HG03108 (cell line): ENCODE measurements at regions not wholly inside any gene's neighbourhood (a gene's known extent, or its start where the extent isn't known, plus 50 kb on each side); places are given as distances from the start of the nearest gene placed in this dataset.
"Not testable (repeated sequence)": the region's sequence is repeated elsewhere in the genome, so short reads cannot be mapped to it uniquely, and the experiment has no call there.

ENCODE experiments used
- ATAC-seq: cut with Tn5 transposase; IDR thresholded peaks from one replicate; pipeline ENCODE4 v1.9.1; 2021; ENCODE audit warnings: moderate library complexity; ENCODE audit not compliant: unreplicated experiment

GRCh38 chr17:27049104-27049784 lies 244.7 kb upstream of the WSB1 start:
- no peak for ATAC-seq

- no peak for ATAC-seq
Measured at GRCh38 chr17:27065588-27065987, 228.3 kb upstream of the WSB1 start.

- ATAC-seq, result no peak
Measured at GRCh38 chr17:27066315-27066714, 227.6 kb upstream of the WSB1 start.

- no peak for ATAC-seq
Measured at GRCh38 chr17:27069842-27070508, 223.9 kb upstream of the WSB1 start.

- no peak for ATAC-seq
Measured at GRCh38 chr17:27070836-27071235, 223.1 kb upstream of the WSB1 start.

- no peak for ATAC-seq
Measured at GRCh38 chr17:27072885-27073284, 221.0 kb upstream of the WSB1 start.

- no peak for ATAC-seq
Measured at GRCh38 chr17:27076814-27077213, 217.1 kb upstream of the WSB1 start.

- no peak for ATAC-seq
Measured at GRCh38 chr17:27078296-27078695, 215.6 kb upstream of the WSB1 start.

- ATAC-seq, result no peak
Measured at GRCh38 chr17:27079660-27080059, 214.3 kb upstream of the WSB1 start.

GRCh38 chr17:27081002-27081638 lies 212.8 kb upstream of the WSB1 start:
- ATAC-seq, result no peak

GRCh38 chr17:27082023-27082774 lies 211.7 kb upstream of the WSB1 start:
- no peak for ATAC-seq

- no peak for ATAC-seq
Measured at GRCh38 chr17:27082775-27083154, 211.1 kb upstream of the WSB1 start.

- no peak for ATAC-seq
Measured at GRCh38 chr17:27083408-27084185, 210.3 kb upstream of the WSB1 start.

- ATAC-seq, result no peak
Measured at GRCh38 chr17:27085517-27085916, 208.4 kb upstream of the WSB1 start.

GRCh38 chr17:27086526-27086925 lies 207.4 kb upstream of the WSB1 start:
- no peak for ATAC-seq

GRCh38 chr17:27087935-27088766 lies 205.8 kb upstream of the WSB1 start:
- no peak for ATAC-seq

- no peak for ATAC-seq
Measured at GRCh38 chr17:27088767-27089078, 205.2 kb upstream of the WSB1 start.

GRCh38 chr17:27089079-27089928 lies 204.6 kb upstream of the WSB1 start:
- ATAC-seq, result not testable (repeated sequence)

- no peak for ATAC-seq
Measured at GRCh38 chr17:27089929-27090247, 204.0 kb upstream of the WSB1 start.
